IMR-90 (cell line): ENCODE measurements at regions not wholly inside any gene's neighbourhood (a gene's known extent, or its start where the extent isn't known, plus 50 kb on each side); places are given as distances from the start of the nearest gene placed in this dataset.

Experiments
- ATAC-seq: fragments of 200-7000 bp; cut with Tn5 transposase; 2 replicates; pipeline ENCODE4 v1.9.1; 2020; ENCODE audit warnings: low read depth, mild to moderate bottlenecking, moderate library complexity
- BruUV-seq: library from RNA; stranded (reverse); fragments of 400-500 nt; replicated peaks from 2 replicates; lab custom pipeline; 2021; lab: Mats Ljungman, UMichigan
- CTCF ChIA-PET: fragments of 300-600 bp; formaldehyde crosslinking; extraction: SDS; loops from one replicate; lab custom pipeline; 2021; ENCODE audit warnings: antibody characterized with exemption; lab: Yijun Ruan, JAX
- POLR2A ChIA-PET: fragments of 300-600 bp; sonication (Branson Sonifier 250); formaldehyde crosslinking; loops from one replicate; lab custom pipeline; 2022; ENCODE audit warnings: antibody characterized with exemption; ENCODE audit not compliant: unreplicated experiment; lab: Charles Lee
- DNase-seq: peaks from one replicate; pipeline ENCODE4 v3.0.0; 2013
- H2AFZ ChIP-seq: replicated peaks from 2 replicates; pipeline ENCODE3; 2013; ENCODE audit warnings: low read length, mild to moderate bottlenecking; ENCODE audit not compliant: poor library complexity
- H2AK5ac ChIP-seq: 2 replicates; pipeline ENCODE4 v1.6.1; 2013; ENCODE audit warnings: low read depth, low read length, inconsistent platforms
- H2AK9ac ChIP-seq: replicated peaks from 2 replicates; pipeline ENCODE3; 2013; ENCODE audit warnings: mild to moderate bottlenecking, low read depth, low read length, moderate library complexity; ENCODE audit not compliant: poor library complexity
- H2BK120ac ChIP-seq: 2 replicates; pipeline ENCODE4 v1.6.1; 2013; ENCODE audit warnings: low read depth, low read length, inconsistent platforms
- H2BK15ac ChIP-seq: 3 replicates; pipeline ENCODE4 v1.6.1; 2013; ENCODE audit warnings: low read depth, low read length, inconsistent platforms
- H2BK20ac ChIP-seq: 2 replicates; pipeline ENCODE4 v1.6.1; 2013; ENCODE audit warnings: low read depth, mild to moderate bottlenecking, inconsistent platforms, low read length, moderate library complexity
- H2BK5ac ChIP-seq: 2 replicates; pipeline ENCODE4 v1.6.1; 2013; ENCODE audit warnings: mild to moderate bottlenecking, low read depth, low read length, inconsistent platforms; ENCODE audit not compliant: poor library complexity, severe bottlenecking
- H3K14ac ChIP-seq: replicated peaks from 2 replicates; pipeline ENCODE4 v1.6.1; 2013; ENCODE audit warnings: low read depth, low read length, inconsistent platforms
- H3K18ac ChIP-seq: 2 replicates; pipeline ENCODE4 v1.6.1; 2013; ENCODE audit warnings: low read depth, low read length, control low read depth
- H3K23ac ChIP-seq: 2 replicates; pipeline ENCODE4 v1.6.1; 2013; ENCODE audit warnings: low read depth, low read length, inconsistent platforms
- H3K27ac ChIP-seq: 2 replicates; pipeline ENCODE4 v1.5.1; 2013; ENCODE audit warnings: mild to moderate bottlenecking, control low read depth, low read length; ENCODE audit not compliant: insufficient read depth
- H3K27me3 ChIP-seq: 2 replicates; pipeline ENCODE4 v1.6.1; 2013; ENCODE audit warnings: low read length; ENCODE audit not compliant: control insufficient read depth, insufficient read depth
- H3K36me3 ChIP-seq: 2 replicates; pipeline ENCODE4 v1.6.1; 2013; ENCODE audit warnings: low read length, mixed read lengths; ENCODE audit not compliant: control insufficient read depth, insufficient read depth
- H3K4ac ChIP-seq: 2 replicates; pipeline ENCODE4 v1.6.1; 2013; ENCODE audit warnings: low read depth, low read length, inconsistent platforms
- H3K4me1 ChIP-seq: 2 replicates; pipeline ENCODE4 v1.6.1; 2013; ENCODE audit warnings: low read length, mixed read lengths; ENCODE audit not compliant: control insufficient read depth, insufficient read depth
- H3K4me2 ChIP-seq: 2 replicates; pipeline ENCODE4 v1.6.1; 2013; ENCODE audit warnings: low read depth, mild to moderate bottlenecking, control low read depth, low read length, moderate library complexity
- H3K4me3 ChIP-seq: 2 replicates; pipeline ENCODE4 v1.5.1; 2013; ENCODE audit warnings: low read depth, mild to moderate bottlenecking, control low read depth, low read length, moderate library complexity; ENCODE audit not compliant: insufficient read depth
- H3K56ac ChIP-seq: 2 replicates; pipeline ENCODE4 v1.6.1; 2013; ENCODE audit warnings: low read length, inconsistent platforms; ENCODE audit not compliant: insufficient read depth; ENCODE audit errors: extremely low read depth
- H3K79me1 ChIP-seq, 2 experiments: 2 replicates each; pipeline ENCODE4 v1.6.1; 2013; ENCODE audit warnings: low read length in 2 of 2, inconsistent platforms in 1 of 2, low read depth in 1 of 2
- H3K9ac ChIP-seq: 2 replicates; pipeline ENCODE4 v1.6.1; 2013; ENCODE audit warnings: low read depth, low read length, control low read depth
- H3K9me1 ChIP-seq: 2 replicates; pipeline ENCODE4 v1.6.1; 2013; ENCODE audit warnings: low read length, inconsistent platforms; ENCODE audit not compliant: insufficient read depth
- H3K9me3 ChIP-seq: 2 replicates; pipeline ENCODE4 v1.6.1; 2013; ENCODE audit warnings: low read length; ENCODE audit not compliant: control insufficient read depth, insufficient read depth
- H4K20me1 ChIP-seq: 2 replicates; pipeline ENCODE4 v1.6.1; 2013; ENCODE audit warnings: low read length, inconsistent platforms; ENCODE audit not compliant: insufficient read depth
- H4K5ac ChIP-seq: 2 replicates; pipeline ENCODE4 v1.6.1; 2013; ENCODE audit warnings: mild to moderate bottlenecking, low read depth, low read length, control low read depth
- H4K8ac ChIP-seq, 2 experiments: 2 replicates each; pipeline ENCODE4 v1.6.1; 2013; ENCODE audit warnings: low read depth in 2 of 2, low read length in 2 of 2, control low read depth in 1 of 2, inconsistent platforms in 1 of 2
- H4K91ac ChIP-seq: 2 replicates; pipeline ENCODE4 v1.6.1; 2013; ENCODE audit warnings: low read depth, low read length, inconsistent platforms; ENCODE audit not compliant: insufficient read depth
- BHLHE40 ChIP-seq: fragments of 150-350 bp; IDR thresholded peaks from 2 replicates; pipeline ENCODE4 v1.6.1; 2016; ENCODE audit warnings: mild to moderate bottlenecking, low read depth, low read length
- CEBPB ChIP-seq: IDR thresholded peaks from 2 replicates; pipeline ENCODE4 v1.6.1; 2012; ENCODE audit warnings: low read depth, low read length, improper control_type of control experiment
- CHD1 ChIP-seq: IDR thresholded peaks from 2 replicates; pipeline ENCODE4 v1.6.1; 2012; ENCODE audit warnings: low read depth, low read length, improper control_type of control experiment
- CTCF ChIP-seq: conservative IDR thresholded peaks from 2 replicates; pipeline ENCODE4 v1.5.1; 2012; ENCODE audit warnings: mild to moderate bottlenecking, low read depth, low read length, improper control_type of control experiment
- ELK1 ChIP-seq: fragments of 150-350 bp; IDR thresholded peaks from 2 replicates; pipeline ENCODE4 v1.6.1; 2016; ENCODE audit warnings: low read depth, mild to moderate bottlenecking, low read length, moderate library complexity, borderline replicate concordance
- FOS ChIP-seq: fragments of 150-350 bp; IDR thresholded peaks from 2 replicates; pipeline ENCODE4 v1.6.1; 2016; ENCODE audit warnings: low read depth, low read length
- MAFK ChIP-seq: IDR thresholded peaks from 2 replicates; pipeline ENCODE4 v1.6.1; 2012; ENCODE audit warnings: low read depth, low read length, improper control_type of control experiment
- MAZ ChIP-seq: IDR thresholded peaks from 2 replicates; pipeline ENCODE4 v1.6.1; 2012; ENCODE audit warnings: low read depth, mild to moderate bottlenecking, low read length, improper control_type of control experiment, moderate library complexity, borderline replicate concordance
- MXI1 ChIP-seq: IDR thresholded peaks from 2 replicates; pipeline ENCODE4 v1.6.1; 2012; ENCODE audit warnings: low read depth, mild to moderate bottlenecking, low read length, moderate library complexity, borderline replicate concordance
- NFE2L2 ChIP-seq: fragments of 150-350 bp; IDR thresholded peaks from 2 replicates; pipeline ENCODE4 v1.6.1; 2016; ENCODE audit warnings: low read depth, mild to moderate bottlenecking, low read length
- POLR2A ChIP-seq: IDR thresholded peaks from 2 replicates; pipeline ENCODE4 v1.6.1; 2012; ENCODE audit warnings: mild to moderate bottlenecking, low read depth, low read length
- RCOR1 ChIP-seq: IDR thresholded peaks from 2 replicates; pipeline ENCODE4 v1.6.1; 2012; ENCODE audit warnings: mild to moderate bottlenecking, low read length, improper control_type of control experiment; ENCODE audit not compliant: insufficient replicate concordance
- RFX5 ChIP-seq: IDR thresholded peaks from 2 replicates; pipeline ENCODE4 v1.8.0; 2012; ENCODE audit warnings: low read depth, mild to moderate bottlenecking, low read length, moderate library complexity
- SMC3 ChIP-seq: fragments of 150-350 bp; IDR thresholded peaks from 2 replicates; pipeline ENCODE4 v1.6.1; 2016; ENCODE audit warnings: low read depth, mild to moderate bottlenecking, antibody characterized with exemption, low read length, moderate library complexity
- USF2 ChIP-seq: fragments of 150-350 bp; IDR thresholded peaks from 2 replicates; pipeline ENCODE4 v1.6.1; 2017; ENCODE audit warnings: mild to moderate bottlenecking, antibody characterized with exemption, low read length, low read depth
- WGBS, 2 experiments: methylation state at CpG; one replicate each; pipeline versions ENCODE4 v1.1.5 to v1.1.7; 2013; ENCODE audit warnings: missing lambda C conversion rate in 2 of 2; ENCODE audit not compliant: insufficient read length in 1 of 2; ENCODE audit errors: extremely low coverage in 2 of 2; 5-methylcytosine and 5-hydroxymethylcytosine counted together
- dilution Hi-C: fragments of 300-500 bp; cut with HindIII; formaldehyde crosslinking; loops from one replicate; pipeline ENCODE4 v1.14.3; 2018; ENCODE audit warnings: low sequenced_read_pairs; ENCODE audit not compliant: unreplicated experiment
- in situ Hi-C: fragments of 300-500 bp; cut with MboI; formaldehyde crosslinking; loops from 3 replicates; pipeline ENCODE4 v1.14.3; 2019; ENCODE audit warnings: low sequenced_read_pairs, inconsistent platforms, mixed read lengths
- intact Hi-C: fragments of 100-400 bp; cut with micrococcal nuclease; formaldehyde crosslinking; loops from 2 replicates; pipeline ENCODE4 v1.10.0; 2022

- Histone ChIP-seq H3K9me1 (peaks cover 2% of the 10 kb centered on the region), H3K4me3 (no peak overlapping the region), H2AK5ac (no peak overlapping the region), H3K79me1 (no peaks in the 10 kb centered on the region), H4K91ac (no peak overlapping the region), H3K18ac (no peak overlapping the region), H2BK15ac (no peak overlapping the region), H4K20me1 (no peaks in the 10 kb centered on the region), H2BK5ac (no peak overlapping the region), H3K36me3 (no peaks in the 10 kb centered on the region), H3K4me2 (no peak overlapping the region), H3K23ac (no peak overlapping the region), H4K5ac (no peak overlapping the region), H3K4ac (no peak overlapping the region), H4K8ac (no peak overlapping the region), H3K56ac (no peak overlapping the region), H2AFZ (no peak overlapping the region), H3K9me3 (no peaks in the 10 kb centered on the region), H2BK20ac (no peak overlapping the region), H3K4me1 (peaks cover 17% of the 10 kb centered on the region), H2AK9ac (no peak overlapping the region), H3K27me3 (no peaks in the 10 kb centered on the region), H3K9ac (no peak overlapping the region), H2BK120ac (no peak overlapping the region), H3K27ac (no peak overlapping the region), H3K14ac (no peak overlapping the region)
- BruUV-seq: no TSS peak
- CTCF ChIA-PET: no interaction called here
- no peak for ATAC-seq
- no peak for TF ChIP-seq RFX5
- TF ChIP-seq SMC3: no peak
- no peak for TF ChIP-seq FOS
- TF ChIP-seq MAFK: no peak
- no peak for TF ChIP-seq CEBPB
- no peak for TF ChIP-seq MXI1
- no peak for TF ChIP-seq MAZ
- no peak for TF ChIP-seq NFE2L2
- TF ChIP-seq CHD1: no peak
- no peak for TF ChIP-seq RCOR1
- no peak for TF ChIP-seq CTCF
- TF ChIP-seq BHLHE40: no peak
- TF ChIP-seq USF2: no peak
- TF ChIP-seq POLR2A: no peak
- no peak for TF ChIP-seq ELK1
- POLR2A ChIA-PET: no interaction called here
- WGBS, 2 experiments: no CpG with 5 or more reads among the region's 5 CpGs
- dilution Hi-C loops (no loop called here), intact Hi-C loops (loop anchor here (5.0 kb wide), 4 partner anchors 64 to 246 kb away; no protein-coding TSS in a partner anchor), in situ Hi-C loops (no loop called here)
- DNase-seq: no peak
These were observed 103.1 kb upstream of the ARHGAP28 start for GRCh38 chr18:6626457-6626856.
